GM23338 (cell line): ENCODE measurements at regions not wholly inside any gene's neighbourhood (a gene's known extent, or its start where the extent isn't known, plus 50 kb on each side); places are given as distances from the start of the nearest gene placed in this dataset.
A peak's percentile ranks its signal among the peaks of the same experiment; 100 is the strongest.
"Not testable (repeated sequence)": the region's sequence is repeated elsewhere in the genome, so short reads cannot be mapped to it uniquely, and the experiment has no call there.

ENCODE experiments used
- ATAC-seq: fragments of 200-7000 bp; cut with Tn5 transposase; 3 replicates; pipeline ENCODE4 v1.9.1; 2020
- DNase-seq: peaks from one replicate; pipeline ENCODE4 v3.0.0-alpha.2; 2015; ENCODE audit warnings: low spot score
- H2AFZ ChIP-seq: fragments of 200-600 bp; sonication (generic); 2 replicates; pipeline ENCODE4 v1.8.0; 2016; ENCODE audit warnings: antibody characterized with exemption, mild to moderate bottlenecking, moderate library complexity
- H3F3A ChIP-seq: fragments of 200-600 bp; sonication (generic); replicated peaks from 2 replicates; pipeline ENCODE4 v1.8.0; 2017; ENCODE audit warnings: antibody characterized with exemption, mixed run types, low read depth
- H3K27ac ChIP-seq: fragments of 200-600 bp; sonication (generic); 2 replicates; pipeline ENCODE4 v1.6.1; 2016; ENCODE audit warnings: low read depth
- H3K27me3 ChIP-seq: fragments of 200-600 bp; sonication (generic); 2 replicates; pipeline ENCODE4 v1.8.0; 2016; ENCODE audit warnings: mild to moderate bottlenecking, mixed run types, moderate library complexity; ENCODE audit not compliant: insufficient read depth
- H3K36me3 ChIP-seq: fragments of 200-600 bp; sonication (generic); 2 replicates; pipeline ENCODE4 v1.8.0; 2016; ENCODE audit warnings: mild to moderate bottlenecking; ENCODE audit not compliant: insufficient read depth
- H3K4me1 ChIP-seq: fragments of 200-600 bp; sonication (generic); 2 replicates; pipeline ENCODE4 v1.8.0; 2016; ENCODE audit warnings: mild to moderate bottlenecking, moderate library complexity; ENCODE audit not compliant: insufficient read depth
- H3K4me2 ChIP-seq: fragments of 200-600 bp; sonication (generic); 2 replicates; pipeline ENCODE4 v1.7.1; 2017; ENCODE audit warnings: mixed run types
- H3K4me3 ChIP-seq: fragments of 200-600 bp; sonication (generic); 2 replicates; pipeline ENCODE4 v1.6.1; 2016; ENCODE audit warnings: mixed run types
- H3K79me2 ChIP-seq: fragments of 200-600 bp; sonication (generic); replicated peaks from 2 replicates; pipeline ENCODE4 v1.8.0; 2017; ENCODE audit warnings: mild to moderate bottlenecking; ENCODE audit not compliant: insufficient read depth
- H3K9me2 ChIP-seq: fragments of 200-600 bp; sonication (generic); 2 replicates; pipeline ENCODE4 v1.8.0; 2017; ENCODE audit not compliant: insufficient read depth
- H4K20me1 ChIP-seq: fragments of 200-600 bp; sonication (generic); replicated peaks from 2 replicates; pipeline ENCODE4 v1.8.0; 2017; ENCODE audit warnings: mild to moderate bottlenecking; ENCODE audit not compliant: insufficient read depth
- H3K27ac Mint-ChIP-seq: 2 replicates; pipeline ENCODE4 v1.8.0; 2020; ENCODE audit warnings: inconsistent platforms, mild to moderate bottlenecking, moderate library complexity, mixed read lengths
- H3K27me3 Mint-ChIP-seq: 3 replicates; pipeline ENCODE4 v1.8.0; 2022; ENCODE audit warnings: low read depth, mild to moderate bottlenecking, moderate library complexity, mixed read lengths, inconsistent platforms; ENCODE audit not compliant: insufficient read depth, poor library complexity
- H3K36me3 Mint-ChIP-seq: 3 replicates; pipeline ENCODE4 v1.8.0; 2021; ENCODE audit warnings: low read depth, mild to moderate bottlenecking, inconsistent platforms, moderate library complexity, mixed read lengths
- H3K4me1 Mint-ChIP-seq: 3 replicates; pipeline ENCODE4 v1.8.0; 2020; ENCODE audit warnings: mild to moderate bottlenecking, inconsistent platforms, mixed read lengths
- H3K4me3 Mint-ChIP-seq: 3 replicates; pipeline ENCODE4 v1.8.0; 2021; ENCODE audit warnings: moderate library complexity, mild to moderate bottlenecking, inconsistent platforms, mixed read lengths
- H3K9me3 Mint-ChIP-seq: 3 replicates; pipeline ENCODE4 v1.8.0; 2020; ENCODE audit warnings: moderate library complexity, mild to moderate bottlenecking, inconsistent platforms, mixed read lengths
- CREB1 ChIP-seq: fragments of 250-450 bp; sonication (Bioruptor Pico); IDR thresholded peaks from 2 replicates; pipeline ENCODE4 v1.5.0; 2020; ENCODE audit warnings: low read depth, mild to moderate bottlenecking, moderate library complexity
- CTCF ChIP-seq, 2 experiments: fragments of 200-600 bp in 1 of 2; sonication (generic) in 1 of 2; conservative IDR thresholded peaks; 2 replicates each; pipeline versions ENCODE4 v1.5.1 to v1.6.1; 2016 to 2017; ENCODE audit warnings: antibody characterized with exemption in 2 of 2, low read depth in 2 of 2, mild to moderate bottlenecking in 2 of 2, moderate library complexity in 1 of 2
- EZH2 ChIP-seq: fragments of 200-600 bp; sonication (generic); IDR thresholded peaks from one replicate; pipeline ENCODE4 v1.8.0; 2017; ENCODE audit warnings: antibody characterized with exemption, mild to moderate bottlenecking, low read depth; ENCODE audit not compliant: unreplicated experiment
- EZH2phosphoT487 ChIP-seq: fragments of 200-600 bp; sonication (generic); IDR thresholded peaks from one replicate; pipeline ENCODE4 v1.8.1; 2018; ENCODE audit warnings: antibody characterized with exemption; ENCODE audit not compliant: unreplicated experiment
- JUNB ChIP-seq: IDR thresholded peaks from one replicate; pipeline ENCODE4 v1.6.1; 2016; ENCODE audit warnings: antibody characterized with exemption; ENCODE audit not compliant: unreplicated experiment
- NANOG ChIP-seq: IDR thresholded peaks from 2 replicates; pipeline ENCODE4 v1.6.1; 2016; ENCODE audit warnings: antibody characterized with exemption, borderline replicate concordance
- POLR2AphosphoS5 ChIP-seq: IDR thresholded peaks from 2 replicates; pipeline ENCODE4 v1.6.1; 2016; ENCODE audit warnings: antibody characterized with exemption, low read depth
- STAT1 ChIP-seq: IDR thresholded peaks from one replicate; pipeline ENCODE4 v1.6.1; 2016; ENCODE audit warnings: antibody characterized with exemption; ENCODE audit not compliant: unreplicated experiment
- ZNF114 ChIP-seq: fragments of 250-450 bp; sonication (Bioruptor Pico); IDR thresholded peaks from 2 replicates; pipeline ENCODE4 v1.5.0; 2020; ENCODE audit warnings: mild to moderate bottlenecking, moderate library complexity
- ZNF331 ChIP-seq: fragments of 250-450 bp; sonication (Bioruptor Pico); IDR thresholded peaks from 2 replicates; pipeline ENCODE4 v1.5.0; 2020; ENCODE audit warnings: low read depth, mild to moderate bottlenecking, moderate library complexity
- TF ChIP-seq, protein P1 (sequence below): IDR thresholded peaks from one replicate; pipeline ENCODE4 v1.6.1; 2018; ENCODE audit warnings: antibody characterized with exemption; ENCODE audit not compliant: unreplicated experiment
- TF ChIP-seq, protein P2 (sequence below): IDR thresholded peaks from 2 replicates; pipeline ENCODE4 v1.6.1; 2016; ENCODE audit warnings: antibody characterized with exemption

DNA sequence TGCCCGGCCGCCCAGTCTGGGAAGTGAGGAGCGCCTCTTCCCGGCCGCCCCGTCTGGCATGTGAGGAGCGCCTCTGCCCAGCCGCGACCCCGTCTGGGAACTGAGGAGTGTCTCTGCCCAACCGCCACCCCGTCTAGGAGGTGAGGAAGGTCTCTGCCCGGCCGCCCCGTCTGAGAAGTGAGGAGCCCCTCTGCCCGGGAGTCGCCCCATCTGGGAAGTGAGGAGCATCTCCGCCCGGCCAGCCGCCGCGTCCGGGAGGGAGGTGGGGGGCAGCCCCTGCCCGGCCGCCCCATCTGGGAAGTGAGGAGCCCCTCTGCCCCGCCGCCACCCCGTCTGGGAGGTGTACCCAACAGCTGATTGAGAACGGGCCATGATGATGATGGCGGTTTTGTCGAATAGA is 109.6 kb upstream of the SLITRK5 start:
- not testable (repeated sequence) for H3K4me2 ChIP-seq, H3K36me3 Mint-ChIP-seq, H3K27ac ChIP-seq, H3K9me2 ChIP-seq, H3K27me3 ChIP-seq, ATAC-seq, H3K79me2 ChIP-seq, DNase-seq, H3F3A ChIP-seq, H3K27ac Mint-ChIP-seq, H2AFZ ChIP-seq, H3K4me1 ChIP-seq, H3K27me3 Mint-ChIP-seq, H4K20me1 ChIP-seq, H3K4me3 ChIP-seq, H3K4me3 Mint-ChIP-seq, H3K36me3 ChIP-seq, H3K4me1 Mint-ChIP-seq
- H3K9me3 Mint-ChIP-seq: peaks cover 13% of the 10 kb centered on the region

GRCh38 chr13:87570669-87571068 is 100.5 kb upstream of the SLITRK5 start:
- no peaks in the 10 kb centered on the region for H3K4me1 Mint-ChIP-seq
- H3K79me2 ChIP-seq: no peaks in the 10 kb centered on the region
- H3K4me3 Mint-ChIP-seq: no peak overlapping the region
- no peaks in the 10 kb centered on the region for H3K9me3 Mint-ChIP-seq
- no peaks in the 10 kb centered on the region for H4K20me1 ChIP-seq
- no peaks in the 10 kb centered on the region for H3K27me3 ChIP-seq
- peak; percentile 70 for ATAC-seq
- H2AFZ ChIP-seq: no peak overlapping the region
- H3K36me3 ChIP-seq: no peaks in the 10 kb centered on the region
- no peaks in the 10 kb centered on the region for H3F3A ChIP-seq
- H3K27ac ChIP-seq: no peak overlapping the region
- DNase-seq: peak; percentile 41
- no peaks in the 10 kb centered on the region for H3K36me3 Mint-ChIP-seq
- H3K4me1 ChIP-seq: no peaks in the 10 kb centered on the region
- no peak overlapping the region for H3K4me3 ChIP-seq
- no peak overlapping the region for H3K4me2 ChIP-seq
- no peaks in the 10 kb centered on the region for H3K27me3 Mint-ChIP-seq
- no peak overlapping the region for H3K27ac Mint-ChIP-seq
- no peaks in the 10 kb centered on the region for H3K9me2 ChIP-seq
- no peak for TF ChIP-seq ZNF114 (CRISPR knock-in tag)
- no peak for TF ChIP-seq ZNF331
- no peak for TF ChIP-seq JUNB
- TF ChIP-seq EZH2phosphoT487: no peak
- TF ChIP-seq POLR2AphosphoS5: no peak
- no peak for TF ChIP-seq CTCF (conservative IDR thresholded peaks at IDR 0.05; ENCODE audit: low read depth in 2 of 2)
- TF ChIP-seq STAT1: no peak
- no peak for TF ChIP-seq EZH2
- TF ChIP-seq, protein P1, sequence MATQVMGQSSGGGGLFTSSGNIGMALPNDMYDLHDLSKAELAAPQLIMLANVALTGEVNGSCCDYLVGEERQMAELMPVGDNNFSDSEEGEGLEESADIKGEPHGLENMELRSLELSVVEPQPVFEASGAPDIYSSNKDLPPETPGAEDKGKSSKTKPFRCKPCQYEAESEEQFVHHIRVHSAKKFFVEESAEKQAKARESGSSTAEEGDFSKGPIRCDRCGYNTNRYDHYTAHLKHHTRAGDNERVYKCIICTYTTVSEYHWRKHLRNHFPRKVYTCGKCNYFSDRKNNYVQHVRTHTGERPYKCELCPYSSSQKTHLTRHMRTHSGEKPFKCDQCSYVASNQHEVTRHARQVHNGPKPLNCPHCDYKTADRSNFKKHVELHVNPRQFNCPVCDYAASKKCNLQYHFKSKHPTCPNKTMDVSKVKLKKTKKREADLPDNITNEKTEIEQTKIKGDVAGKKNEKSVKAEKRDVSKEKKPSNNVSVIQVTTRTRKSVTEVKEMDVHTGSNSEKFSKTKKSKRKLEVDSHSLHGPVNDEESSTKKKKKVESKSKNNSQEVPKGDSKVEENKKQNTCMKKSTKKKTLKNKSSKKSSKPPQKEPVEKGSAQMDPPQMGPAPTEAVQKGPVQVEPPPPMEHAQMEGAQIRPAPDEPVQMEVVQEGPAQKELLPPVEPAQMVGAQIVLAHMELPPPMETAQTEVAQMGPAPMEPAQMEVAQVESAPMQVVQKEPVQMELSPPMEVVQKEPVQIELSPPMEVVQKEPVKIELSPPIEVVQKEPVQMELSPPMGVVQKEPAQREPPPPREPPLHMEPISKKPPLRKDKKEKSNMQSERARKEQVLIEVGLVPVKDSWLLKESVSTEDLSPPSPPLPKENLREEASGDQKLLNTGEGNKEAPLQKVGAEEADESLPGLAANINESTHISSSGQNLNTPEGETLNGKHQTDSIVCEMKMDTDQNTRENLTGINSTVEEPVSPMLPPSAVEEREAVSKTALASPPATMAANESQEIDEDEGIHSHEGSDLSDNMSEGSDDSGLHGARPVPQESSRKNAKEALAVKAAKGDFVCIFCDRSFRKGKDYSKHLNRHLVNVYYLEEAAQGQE: no peak
- TF ChIP-seq, protein P2, sequence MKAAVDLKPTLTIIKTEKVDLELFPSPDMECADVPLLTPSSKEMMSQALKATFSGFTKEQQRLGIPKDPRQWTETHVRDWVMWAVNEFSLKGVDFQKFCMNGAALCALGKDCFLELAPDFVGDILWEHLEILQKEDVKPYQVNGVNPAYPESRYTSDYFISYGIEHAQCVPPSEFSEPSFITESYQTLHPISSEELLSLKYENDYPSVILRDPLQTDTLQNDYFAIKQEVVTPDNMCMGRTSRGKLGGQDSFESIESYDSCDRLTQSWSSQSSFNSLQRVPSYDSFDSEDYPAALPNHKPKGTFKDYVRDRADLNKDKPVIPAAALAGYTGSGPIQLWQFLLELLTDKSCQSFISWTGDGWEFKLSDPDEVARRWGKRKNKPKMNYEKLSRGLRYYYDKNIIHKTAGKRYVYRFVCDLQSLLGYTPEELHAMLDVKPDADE: no peak
- TF ChIP-seq NANOG: no peak
- TF ChIP-seq CREB1 (CRISPR knock-in tag): no peak
